ENCODE measurements at regions not wholly inside any gene's neighbourhood (a gene's known extent, or its start where the extent isn't known, plus 50 kb on each side); places are given as distances from the start of the nearest gene placed in this dataset.

GRCh38 chr7:67652937-67653336, 656.3 kb downstream of the TYW1 start:
- TF ChIP-seq, protein P1, sequence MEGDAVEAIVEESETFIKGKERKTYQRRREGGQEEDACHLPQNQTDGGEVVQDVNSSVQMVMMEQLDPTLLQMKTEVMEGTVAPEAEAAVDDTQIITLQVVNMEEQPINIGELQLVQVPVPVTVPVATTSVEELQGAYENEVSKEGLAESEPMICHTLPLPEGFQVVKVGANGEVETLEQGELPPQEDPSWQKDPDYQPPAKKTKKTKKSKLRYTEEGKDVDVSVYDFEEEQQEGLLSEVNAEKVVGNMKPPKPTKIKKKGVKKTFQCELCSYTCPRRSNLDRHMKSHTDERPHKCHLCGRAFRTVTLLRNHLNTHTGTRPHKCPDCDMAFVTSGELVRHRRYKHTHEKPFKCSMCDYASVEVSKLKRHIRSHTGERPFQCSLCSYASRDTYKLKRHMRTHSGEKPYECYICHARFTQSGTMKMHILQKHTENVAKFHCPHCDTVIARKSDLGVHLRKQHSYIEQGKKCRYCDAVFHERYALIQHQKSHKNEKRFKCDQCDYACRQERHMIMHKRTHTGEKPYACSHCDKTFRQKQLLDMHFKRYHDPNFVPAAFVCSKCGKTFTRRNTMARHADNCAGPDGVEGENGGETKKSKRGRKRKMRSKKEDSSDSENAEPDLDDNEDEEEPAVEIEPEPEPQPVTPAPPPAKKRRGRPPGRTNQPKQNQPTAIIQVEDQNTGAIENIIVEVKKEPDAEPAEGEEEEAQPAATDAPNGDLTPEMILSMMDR (IDR thresholded peaks at IDR 0.05), result no peak
- no peak for TF ChIP-seq POLR2A (IDR thresholded peaks at IDR 0.05; ENCODE audit: low read depth)
- TF ChIP-seq POLR2AphosphoS5 (IDR thresholded peaks at IDR 0.05), result no peak
- no peak for TF ChIP-seq EP300 (IDR thresholded peaks at IDR 0.05)

Measured in esophagus muscularis mucosa (tissue), 4 donors.